SH-SY5Y (cell line): ENCODE measurements at regions not wholly inside any gene's neighbourhood (a gene's known extent, or its start where the extent isn't known, plus 50 kb on each side); places are given as distances from the start of the nearest gene placed in this dataset.

ENCODE experiments used
- GATA2 ChIP-seq: IDR thresholded peaks from 2 replicates; pipeline ENCODE4 v1.6.1; 2011; ENCODE audit warnings: mild to moderate bottlenecking, low read depth, low read length
- GATA3 ChIP-seq: IDR thresholded peaks from 2 replicates; pipeline ENCODE4 v1.6.1; 2011; ENCODE audit warnings: low read depth, mild to moderate bottlenecking, low read length, moderate library complexity

GRCh38 chr11:19391652-19392051 is 150.9 kb upstream of the E2F8 start:
- TF ChIP-seq GATA2 (no peak), GATA3 (no peak)
